GM13977 (cell line): ENCODE measurements at regions not wholly inside any gene's neighbourhood (a gene's known extent, or its start where the extent isn't known, plus 50 kb on each side); places are given as distances from the start of the nearest gene placed in this dataset.

ENCODE experiments used
- DNase-seq: peaks from one replicate; pipeline ENCODE4 v3.0.0; 2012; ENCODE audit warnings: low spot score
- in situ Hi-C: fragments of 300-500 bp; cut with MboI; formaldehyde crosslinking; loops from one replicate; pipeline ENCODE4 v1.12.0; 2022; ENCODE audit warnings: low sequenced_read_pairs, low pct_unique_long_range_greater_than_20kb, mixed read lengths, inconsistent platforms; ENCODE audit not compliant: unreplicated experiment
- TF ChIP-seq, protein P1 (sequence below): IDR thresholded peaks from 2 replicates; pipeline ENCODE4 v1.5.1; 2012; ENCODE audit warnings: mild to moderate bottlenecking, control low read depth; ENCODE audit not compliant: insufficient read depth; ENCODE audit errors: extremely low read depth, missing control alignments

DNA sequence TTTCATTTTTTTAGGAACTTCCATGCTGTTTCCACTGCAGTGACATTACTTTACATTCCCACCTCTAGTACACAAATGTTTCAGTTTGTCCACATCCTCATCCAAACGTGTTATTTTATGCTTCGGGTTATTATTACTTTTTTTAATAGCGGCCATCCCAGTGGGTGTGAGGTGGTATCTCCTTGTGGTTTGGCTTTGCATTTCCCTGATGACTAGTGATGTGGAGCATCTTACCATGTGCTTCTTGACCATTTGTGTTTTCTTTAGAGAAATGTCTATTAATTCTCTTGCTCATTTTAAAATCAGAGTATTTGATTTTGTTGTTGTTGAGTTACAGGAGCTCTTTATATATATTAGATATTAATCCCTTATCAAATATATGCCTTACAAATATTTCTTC lies 70.3 kb upstream of the ANO1 start:
- in situ Hi-C loops = no loop called here
- TF ChIP-seq, protein P1, sequence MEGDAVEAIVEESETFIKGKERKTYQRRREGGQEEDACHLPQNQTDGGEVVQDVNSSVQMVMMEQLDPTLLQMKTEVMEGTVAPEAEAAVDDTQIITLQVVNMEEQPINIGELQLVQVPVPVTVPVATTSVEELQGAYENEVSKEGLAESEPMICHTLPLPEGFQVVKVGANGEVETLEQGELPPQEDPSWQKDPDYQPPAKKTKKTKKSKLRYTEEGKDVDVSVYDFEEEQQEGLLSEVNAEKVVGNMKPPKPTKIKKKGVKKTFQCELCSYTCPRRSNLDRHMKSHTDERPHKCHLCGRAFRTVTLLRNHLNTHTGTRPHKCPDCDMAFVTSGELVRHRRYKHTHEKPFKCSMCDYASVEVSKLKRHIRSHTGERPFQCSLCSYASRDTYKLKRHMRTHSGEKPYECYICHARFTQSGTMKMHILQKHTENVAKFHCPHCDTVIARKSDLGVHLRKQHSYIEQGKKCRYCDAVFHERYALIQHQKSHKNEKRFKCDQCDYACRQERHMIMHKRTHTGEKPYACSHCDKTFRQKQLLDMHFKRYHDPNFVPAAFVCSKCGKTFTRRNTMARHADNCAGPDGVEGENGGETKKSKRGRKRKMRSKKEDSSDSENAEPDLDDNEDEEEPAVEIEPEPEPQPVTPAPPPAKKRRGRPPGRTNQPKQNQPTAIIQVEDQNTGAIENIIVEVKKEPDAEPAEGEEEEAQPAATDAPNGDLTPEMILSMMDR = no peak
- no peak for DNase-seq

DNA sequence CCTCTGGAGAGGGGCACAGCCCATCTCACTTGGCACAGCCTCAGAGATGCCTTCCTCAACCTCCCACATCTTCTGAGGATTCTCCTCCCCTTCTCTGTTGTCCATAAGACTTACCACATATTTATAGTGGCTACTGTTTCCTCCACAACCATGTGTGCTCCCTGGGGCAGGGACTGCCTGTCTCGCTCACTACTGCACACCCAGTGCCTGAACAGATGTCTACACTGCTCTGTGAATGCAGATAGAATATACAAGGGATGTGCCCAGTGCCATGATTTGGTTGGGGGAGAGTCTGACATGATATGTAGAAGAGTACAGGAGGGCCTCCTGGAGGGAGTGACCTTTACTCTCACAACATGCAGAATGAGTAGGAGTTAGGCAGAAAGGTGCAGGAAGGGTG lies 67.3 kb upstream of the ANO1 start:
- TF ChIP-seq, protein P1 = no peak
- no peak for DNase-seq
- in situ Hi-C loops = no loop called here

DNA sequence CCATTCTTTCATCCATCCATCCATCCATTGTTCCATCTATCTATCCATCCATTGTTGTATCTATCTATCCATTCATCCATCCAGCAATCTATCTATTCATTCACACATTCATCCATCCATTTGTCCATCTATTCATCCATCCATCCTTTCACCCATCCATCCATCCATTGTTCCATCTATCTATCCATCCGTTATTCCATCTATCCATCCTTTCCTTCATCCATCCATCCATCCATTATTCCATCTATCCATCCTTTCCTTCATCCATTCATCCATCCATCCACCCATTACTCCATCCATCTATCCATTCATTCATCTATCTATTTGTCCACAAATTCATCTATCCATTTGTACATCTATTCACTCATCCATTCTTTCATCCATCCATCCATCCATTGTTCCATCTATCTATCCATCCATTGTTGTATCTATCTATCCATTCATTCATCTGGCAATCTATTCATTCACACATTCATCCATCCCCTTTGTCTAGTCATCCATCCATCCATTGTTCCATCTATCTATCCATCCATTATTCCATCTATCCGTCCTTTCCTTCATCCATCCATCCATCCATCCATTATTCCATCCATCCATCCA lies 65.9 kb upstream of the ANO1 start:
- in situ Hi-C loops = no loop called here
- no peak for DNase-seq
- TF ChIP-seq, protein P1 = no peak

DNA sequence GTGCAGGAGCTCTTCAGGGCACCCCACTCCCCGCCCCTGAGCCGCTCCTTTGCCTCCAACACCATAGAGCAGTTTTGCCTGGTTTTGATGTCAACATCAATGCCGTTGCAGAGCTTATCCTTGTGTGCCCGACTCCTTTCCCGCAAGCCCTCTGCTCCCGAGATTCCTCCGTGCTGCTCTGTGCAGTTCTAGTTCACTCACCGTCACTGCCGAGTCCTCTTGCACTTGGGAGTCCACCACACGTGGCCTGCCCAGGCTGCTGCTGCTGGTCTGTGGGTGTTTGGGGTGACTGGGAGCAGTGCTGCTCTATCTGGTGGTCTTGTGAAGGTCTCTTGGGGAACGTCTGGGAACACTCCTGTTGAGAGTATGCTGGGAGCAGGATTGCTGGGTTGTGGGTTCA lies 63.8 kb upstream of the ANO1 start:
- in situ Hi-C loops = no loop called here
- TF ChIP-seq, protein P1 = no peak

DNA sequence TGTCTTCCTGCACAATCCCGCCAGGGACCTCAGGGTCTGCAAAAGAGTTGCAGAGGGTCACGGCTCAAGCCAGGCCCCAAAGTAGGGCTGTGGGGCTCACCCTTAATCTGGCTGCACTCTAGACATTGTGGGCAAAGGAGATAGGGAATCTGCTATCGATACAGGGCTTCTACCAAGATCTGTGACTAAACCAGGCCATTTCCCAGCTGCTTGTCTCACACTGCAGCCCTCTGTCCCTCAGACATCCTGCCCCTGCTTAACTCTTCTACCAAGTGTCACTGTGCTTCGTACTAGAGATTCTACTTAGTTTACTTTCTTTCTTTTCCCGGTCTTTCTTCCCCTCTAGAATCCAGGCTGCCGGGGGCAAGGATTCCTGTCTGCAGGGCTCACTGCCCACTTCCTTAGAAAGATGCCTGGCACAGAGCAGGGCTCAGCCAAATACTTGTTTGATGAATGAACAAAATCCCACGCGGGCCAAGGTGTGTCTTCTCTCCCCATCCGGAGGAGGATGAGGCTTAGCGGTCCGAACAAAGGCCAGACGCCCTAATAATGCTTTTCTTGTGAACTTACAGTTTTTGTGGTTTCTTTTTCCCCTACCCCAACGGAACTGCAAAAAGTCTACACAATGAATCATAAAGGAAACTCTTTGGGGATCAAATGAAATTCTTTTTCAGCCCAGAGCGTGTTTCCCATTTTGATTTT lies 61.3 kb upstream of the ANO1 start:
- in situ Hi-C loops = no loop called here
- TF ChIP-seq, protein P1 = no peak
- no peak for DNase-seq

More for the DNA sequence above, 63.8 kb upstream of the ANO1 start:
- DNase-seq = no peak

DNA sequence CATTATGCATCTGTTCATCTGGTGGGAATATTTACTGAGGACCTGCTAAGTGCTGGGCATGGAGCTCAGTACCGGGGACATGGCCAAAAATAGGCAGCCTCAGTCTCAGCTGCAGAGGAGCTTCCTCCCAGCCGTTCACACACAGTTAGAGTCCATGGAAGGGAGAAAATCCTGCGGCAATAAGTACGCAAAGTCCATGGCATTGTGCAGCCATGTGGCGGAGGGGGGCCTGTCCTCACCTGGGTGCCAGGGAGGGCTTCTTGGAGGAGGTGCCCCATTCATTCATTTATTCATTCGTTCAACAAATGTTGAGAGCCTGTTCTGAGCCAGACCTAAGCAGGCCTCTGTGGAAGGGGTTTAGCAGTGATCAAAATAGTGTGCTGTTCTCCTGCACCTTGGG lies 59.3 kb upstream of the ANO1 start:
- in situ Hi-C loops = no loop called here

More for the DNA sequence above, 59.3 kb upstream of the ANO1 start:
- TF ChIP-seq, protein P1 = no peak
- no peak for DNase-seq
